AG09319 (cell line): ENCODE measurements at regions not wholly inside any gene's neighbourhood (a gene's known extent, or its start where the extent isn't known, plus 50 kb on each side); places are given as distances from the start of the nearest gene placed in this dataset.
"Not testable (repeated sequence)": the region's sequence is repeated elsewhere in the genome, so short reads cannot be mapped to it uniquely, and the experiment has no call there.

ENCODE experiments used
- DNase-seq: peaks from one replicate; pipeline ENCODE4 v3.0.0-alpha.2; 2010; ENCODE audit warnings: low read depth; ENCODE audit errors: extremely low read depth

DNA sequence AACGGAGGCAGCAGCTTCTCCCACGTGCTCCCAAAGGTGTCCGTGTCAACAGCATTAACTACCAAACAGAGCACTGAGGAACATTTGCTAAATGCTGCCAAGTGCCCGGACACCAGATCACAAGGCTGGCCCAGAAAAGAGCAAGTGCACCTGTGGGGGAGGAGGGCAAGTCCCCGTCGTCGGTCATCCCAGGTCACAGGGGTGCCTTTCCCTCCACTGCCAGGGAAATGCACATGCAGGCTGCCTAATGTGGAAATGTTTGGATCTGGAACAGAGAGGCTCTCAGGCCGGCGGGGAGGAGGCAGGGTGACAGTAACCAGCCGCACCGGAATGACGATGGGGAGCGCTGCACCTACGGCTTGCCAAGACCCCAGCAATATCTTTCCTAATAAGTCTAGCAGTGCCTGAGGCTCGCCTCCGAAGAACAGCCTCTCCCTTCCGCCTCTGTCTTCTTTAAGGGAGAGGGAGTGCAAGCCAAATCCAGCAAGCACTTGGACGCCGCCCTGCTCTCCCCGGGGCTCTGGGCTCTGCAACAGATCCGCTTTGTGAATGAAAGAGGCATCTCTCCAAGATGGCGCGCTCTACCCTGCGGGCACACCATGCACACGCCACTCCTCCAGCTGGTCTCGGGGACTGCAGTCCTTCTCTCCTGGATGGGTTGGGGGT lies 206.3 kb upstream of the IRF2BP2 start:
- DNase-seq: not testable (repeated sequence)

DNA sequence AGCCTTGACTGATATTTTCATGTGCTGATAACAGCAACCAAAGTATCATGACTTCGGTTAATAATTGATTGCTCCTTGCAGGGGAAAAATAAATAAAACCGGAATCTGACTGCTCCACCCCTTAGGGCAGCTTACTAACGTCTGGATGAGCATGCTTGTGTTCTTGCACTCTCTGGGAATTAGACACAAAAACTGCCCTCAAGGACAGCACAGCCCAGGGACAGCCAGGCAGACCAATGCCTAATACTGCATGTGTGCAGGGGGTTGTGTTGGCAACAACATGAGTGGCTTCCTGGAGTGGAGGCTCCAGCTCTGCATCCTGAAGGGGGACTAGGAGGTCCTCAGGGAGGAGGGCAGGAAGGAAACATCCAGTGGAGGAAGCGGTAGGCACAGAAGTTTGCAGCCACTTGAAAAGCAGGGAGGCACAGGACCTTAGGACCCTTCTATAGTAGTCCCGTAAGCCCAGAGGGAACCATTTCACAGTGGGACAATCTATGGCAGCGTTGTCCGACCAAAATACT lies 205.4 kb upstream of the IRF2BP2 start:
- DNase-seq: not testable (repeated sequence)

DNA sequence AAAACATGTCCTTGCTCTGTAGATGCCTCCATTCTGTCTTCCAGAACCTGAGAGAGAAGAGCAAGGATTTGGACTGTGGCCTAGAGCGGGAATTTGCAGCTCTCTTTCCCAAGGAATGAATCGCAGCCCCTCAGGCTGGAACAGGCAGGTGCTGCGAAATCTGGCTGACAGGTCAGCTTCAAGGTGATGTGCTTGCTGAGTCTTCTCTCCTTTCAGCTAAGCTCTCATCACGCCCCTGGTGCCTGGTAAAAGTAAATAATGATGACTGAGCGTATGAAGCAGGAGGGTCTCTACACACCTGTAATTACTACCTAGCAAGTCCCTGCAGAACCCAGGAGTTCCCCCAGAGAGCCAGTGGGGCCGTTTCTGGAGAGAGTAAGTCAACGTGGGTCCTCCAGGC lies 204.3 kb upstream of the IRF2BP2 start:
- DNase-seq: not testable (repeated sequence)

DNA sequence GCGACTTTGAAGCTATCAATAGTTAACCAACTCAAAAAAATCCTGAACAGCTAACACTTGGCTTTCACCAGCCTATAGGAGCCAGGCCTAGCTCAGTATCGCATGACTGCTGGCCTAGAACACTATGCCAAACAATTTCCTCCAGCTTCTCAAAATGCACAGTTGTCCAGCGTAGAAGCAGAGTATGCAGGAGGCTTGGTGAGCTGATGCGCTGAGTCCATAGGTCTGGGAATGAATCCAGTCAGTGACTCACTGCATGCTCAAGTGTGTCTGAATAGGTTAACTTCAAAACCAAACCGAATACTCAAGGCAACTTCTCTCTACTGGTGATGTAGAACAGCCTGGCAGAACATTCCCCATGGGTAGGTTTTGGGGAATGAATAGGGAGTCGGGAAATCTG lies 201.8 kb upstream of the IRF2BP2 start:
- DNase-seq: peak; percentile 77

DNA sequence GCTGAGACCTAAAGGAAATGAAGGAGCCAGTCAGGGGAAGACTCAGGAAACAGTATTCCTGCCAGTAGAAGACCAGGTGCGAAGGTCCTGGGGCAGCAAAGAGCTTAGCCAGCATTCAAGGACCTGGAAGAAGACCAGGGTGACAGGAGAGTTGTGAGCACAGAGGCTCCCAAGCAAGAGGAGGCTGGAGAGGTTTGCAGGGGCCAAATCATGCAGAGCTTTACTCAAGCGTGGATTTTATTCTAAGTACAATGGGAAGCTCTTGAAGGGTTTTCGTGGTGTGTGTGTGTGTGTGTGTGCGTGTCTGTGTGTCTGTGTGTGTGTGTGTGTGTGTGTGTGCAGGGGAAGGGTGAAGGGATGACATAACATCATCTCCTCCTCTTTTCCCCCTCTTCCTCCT lies 200.7 kb upstream of the IRF2BP2 start:
- not testable (repeated sequence) for DNase-seq

DNA sequence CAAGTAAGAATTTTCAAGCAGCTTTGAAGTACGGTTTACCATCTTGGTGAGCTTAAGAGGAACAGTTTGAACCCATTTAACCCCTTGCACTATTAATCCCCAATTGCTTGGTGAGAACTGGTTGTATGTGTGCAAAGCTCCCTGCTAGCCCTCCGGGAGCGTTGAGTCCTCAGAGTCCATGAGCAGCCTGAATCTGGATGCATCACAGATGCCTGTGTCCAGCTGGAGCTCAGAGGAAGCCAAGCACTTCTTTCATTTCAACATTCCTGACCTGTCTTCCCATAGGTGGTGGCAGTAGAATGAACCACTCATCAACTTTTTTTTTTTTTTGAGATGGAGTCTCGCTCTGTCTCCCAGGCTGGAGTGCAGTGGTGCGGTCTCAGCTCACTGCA lies 199.9 kb upstream of the IRF2BP2 start:
- DNase-seq: not testable (repeated sequence)

DNA sequence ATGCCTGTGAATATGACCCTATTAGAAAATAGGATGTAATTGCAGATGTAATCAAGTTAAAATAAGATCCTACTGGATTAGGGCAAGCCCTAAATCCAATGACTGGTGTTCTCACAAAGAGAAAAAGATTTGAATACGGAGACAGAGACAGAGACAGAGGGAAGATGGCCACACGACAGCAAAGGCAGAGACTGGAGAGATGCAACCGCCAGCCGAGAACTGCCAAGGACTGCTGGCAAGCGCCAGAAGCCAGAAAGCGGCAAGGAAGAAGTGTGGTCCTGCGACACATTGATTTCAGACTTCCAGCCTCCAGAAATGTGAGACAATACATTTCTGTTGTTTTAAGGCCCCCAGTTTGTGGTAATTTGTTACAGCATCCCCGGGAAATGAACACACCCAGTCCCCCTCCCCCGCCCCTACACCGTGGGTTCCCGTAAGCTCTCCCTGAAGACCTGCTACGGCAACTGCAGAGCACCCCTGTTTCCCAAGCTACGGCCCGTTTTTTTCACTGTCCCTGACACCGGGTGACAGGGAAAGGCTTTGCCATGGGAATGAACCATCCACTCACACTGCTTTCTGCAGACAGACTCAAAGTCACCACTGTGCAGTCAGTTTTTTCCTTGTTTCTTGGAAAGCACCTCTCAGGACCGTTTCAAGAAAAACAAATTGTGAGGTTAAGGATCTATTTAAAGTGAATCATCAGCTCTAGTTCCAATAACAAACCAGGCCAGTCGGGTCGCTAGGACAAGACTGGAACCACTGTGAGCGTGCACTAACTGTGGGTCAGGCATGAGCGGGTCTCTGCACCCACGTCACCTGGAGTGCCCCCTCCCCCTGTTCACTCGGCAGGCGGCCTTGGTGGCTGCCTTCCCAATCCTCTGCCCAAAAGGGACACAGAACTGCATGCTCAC lies 199.2 kb upstream of the IRF2BP2 start:
- not testable (repeated sequence) for DNase-seq

DNA sequence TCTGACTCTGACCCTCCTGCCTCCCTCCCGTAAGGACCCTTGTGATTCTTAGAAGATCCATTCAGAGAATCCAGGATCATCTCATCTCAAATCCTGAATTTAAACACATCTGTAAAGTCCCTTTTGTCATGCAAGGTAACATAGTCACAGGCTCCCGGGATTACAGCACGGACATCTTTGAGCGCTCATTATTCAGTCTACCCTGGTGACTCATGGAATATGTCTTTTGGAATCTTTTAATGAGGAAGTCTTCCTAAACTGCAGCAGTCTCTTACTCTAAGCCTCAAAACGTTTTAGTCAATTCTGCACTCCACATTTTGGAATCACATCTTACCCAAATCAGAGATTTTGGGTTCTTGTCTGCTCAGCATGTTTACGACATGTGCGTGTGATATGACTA lies 198.5 kb upstream of the IRF2BP2 start:
- DNase-seq: not testable (repeated sequence)

DNA sequence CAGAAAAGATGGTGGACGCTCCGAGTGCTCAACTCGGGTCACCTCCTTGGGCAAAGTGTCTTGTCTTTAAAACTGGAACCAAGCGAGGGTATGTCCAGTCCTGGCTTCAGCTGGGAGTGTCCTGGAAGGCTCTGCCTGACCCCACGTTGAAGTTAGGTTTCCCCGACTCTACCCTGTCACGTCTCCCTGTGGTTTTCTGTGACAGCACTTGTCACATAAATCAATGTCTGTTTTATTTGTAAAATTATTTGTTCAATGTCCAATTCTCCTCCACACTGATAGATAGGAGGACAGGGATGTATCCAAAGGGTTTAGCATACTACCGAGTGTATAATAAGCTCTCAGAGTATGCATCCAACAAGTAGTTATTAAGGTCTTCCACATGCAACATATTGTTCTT lies 197.7 kb upstream of the IRF2BP2 start:
- not testable (repeated sequence) for DNase-seq

DNA sequence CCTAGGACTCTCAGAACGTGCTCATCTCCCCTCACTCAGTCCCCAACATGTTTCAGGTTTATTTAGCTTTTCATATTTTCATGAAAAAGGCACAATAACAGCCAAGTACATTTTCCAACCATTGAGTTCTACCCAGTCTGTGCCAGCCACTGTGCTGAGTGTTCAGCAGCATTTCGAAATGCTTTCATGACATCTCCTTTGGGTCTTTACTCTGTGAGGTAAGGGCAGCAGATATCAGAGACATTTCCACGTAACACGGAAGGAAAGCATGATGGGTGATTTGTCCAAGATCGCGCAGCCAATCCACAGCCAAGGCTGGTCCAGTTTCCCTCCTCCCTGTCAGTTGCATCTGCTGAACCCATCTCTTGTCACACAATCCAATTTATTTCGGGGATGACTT lies 192.6 kb upstream of the IRF2BP2 start:
- DNase-seq: not testable (repeated sequence)

DNA sequence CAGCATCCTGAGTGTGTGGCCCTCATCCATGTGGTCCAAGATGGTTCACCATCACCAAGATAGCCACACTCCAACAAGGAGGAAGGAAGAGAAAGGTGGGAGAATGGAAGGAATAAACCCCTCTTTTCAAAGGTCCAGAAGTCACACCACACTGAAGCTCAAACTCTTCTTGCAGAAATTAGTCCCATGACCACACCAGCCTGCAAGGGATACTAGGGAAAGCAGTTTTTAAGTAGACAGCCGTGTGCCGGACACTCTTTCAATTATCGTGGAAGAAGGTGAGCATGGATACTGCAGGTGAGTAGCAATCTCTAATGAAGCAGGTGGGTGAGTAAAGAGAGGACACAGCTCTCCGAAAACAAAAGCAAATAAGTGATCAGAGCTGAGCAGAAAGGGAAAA lies 191.7 kb upstream of the IRF2BP2 start:
- not testable (repeated sequence) for DNase-seq

DNA sequence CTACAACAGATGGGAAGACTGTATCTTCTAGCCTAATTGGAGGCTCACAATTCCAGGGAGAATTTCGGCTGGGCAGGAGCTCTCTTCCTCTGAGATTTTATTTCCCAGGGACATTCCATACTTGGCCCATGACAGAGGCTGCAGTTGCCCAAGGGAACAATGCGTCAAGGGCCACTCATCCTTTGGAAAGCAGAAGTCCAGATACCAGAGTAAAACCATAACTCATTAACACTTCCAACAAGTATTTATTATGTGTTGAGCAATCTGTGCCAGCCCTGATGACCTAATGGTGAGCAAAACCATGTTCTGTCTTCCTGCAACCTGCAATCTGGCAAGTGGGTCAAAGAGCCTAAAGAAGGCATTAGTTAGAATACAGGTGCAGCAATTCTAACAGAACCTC lies 191.2 kb upstream of the IRF2BP2 start:
- not testable (repeated sequence) for DNase-seq

DNA sequence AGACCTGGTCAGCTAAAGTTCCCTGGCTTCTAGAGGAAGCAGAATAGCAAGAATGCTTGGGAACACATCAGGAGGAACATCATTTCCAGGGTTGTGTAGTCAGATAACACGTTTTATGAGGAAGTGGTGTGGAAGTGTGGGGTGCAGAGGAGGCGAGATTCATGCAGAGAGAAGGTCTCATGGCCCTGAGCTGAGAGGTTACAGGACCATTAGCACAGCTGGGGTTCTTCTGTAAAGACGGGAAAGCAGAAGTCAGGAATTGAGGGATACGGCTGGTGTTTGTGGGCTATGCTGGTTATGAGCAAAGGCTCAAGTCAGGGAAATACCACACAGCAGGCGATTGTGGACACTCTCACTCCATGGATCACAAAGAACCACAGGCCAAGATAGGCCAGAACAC lies 190.6 kb upstream of the IRF2BP2 start:
- not testable (repeated sequence) for DNase-seq

DNA sequence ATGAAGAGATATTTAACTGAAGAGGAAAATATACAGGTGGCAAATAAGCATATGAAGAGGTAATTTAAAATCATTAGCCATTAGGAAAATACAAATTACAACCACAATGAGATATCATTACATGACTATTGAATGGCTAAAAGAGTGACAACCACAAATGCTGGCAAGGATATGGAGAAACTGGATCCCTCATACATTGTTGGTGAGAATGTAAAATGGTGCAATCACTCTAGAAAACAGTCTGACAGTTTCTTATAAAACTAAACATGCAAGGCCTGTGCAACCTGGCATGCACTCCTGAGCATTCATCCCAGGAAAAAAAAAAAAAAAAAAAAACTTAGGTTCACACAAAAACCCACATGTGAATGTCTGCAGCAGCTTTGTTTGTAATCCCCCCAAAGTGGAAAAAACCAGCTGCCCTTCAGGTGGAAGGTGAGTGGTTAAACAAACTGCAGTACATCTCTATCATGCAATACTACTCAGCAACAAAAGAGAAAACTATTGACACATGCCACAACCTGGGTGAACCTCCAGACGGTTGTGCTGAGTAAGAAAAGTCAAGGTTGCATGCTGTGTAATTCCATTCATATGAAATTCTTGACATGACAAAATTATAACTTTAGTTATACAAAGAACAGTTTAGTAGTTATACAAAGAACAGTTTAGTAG lies 189.2 kb upstream of the IRF2BP2 start:
- DNase-seq: not testable (repeated sequence)

DNA sequence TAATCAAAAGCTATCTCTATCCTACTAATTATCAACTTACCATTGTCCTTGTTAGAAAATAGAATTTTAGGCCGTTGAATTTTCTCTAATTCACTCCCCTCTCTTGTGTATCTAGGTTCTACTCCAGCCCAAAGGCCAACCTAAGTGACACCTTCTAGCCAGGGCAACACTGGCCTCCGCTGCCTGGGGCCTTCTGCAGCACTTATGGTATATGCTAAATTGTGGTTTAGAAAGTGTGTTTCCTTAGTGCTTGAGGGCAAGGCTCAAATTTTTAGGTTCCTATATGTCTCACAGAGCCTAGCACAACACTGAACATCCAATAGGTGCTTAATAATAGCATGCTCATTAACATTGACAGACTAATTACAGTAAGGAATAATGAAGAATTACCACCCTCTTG lies 187.2 kb upstream of the IRF2BP2 start:
- DNase-seq: not testable (repeated sequence)

DNA sequence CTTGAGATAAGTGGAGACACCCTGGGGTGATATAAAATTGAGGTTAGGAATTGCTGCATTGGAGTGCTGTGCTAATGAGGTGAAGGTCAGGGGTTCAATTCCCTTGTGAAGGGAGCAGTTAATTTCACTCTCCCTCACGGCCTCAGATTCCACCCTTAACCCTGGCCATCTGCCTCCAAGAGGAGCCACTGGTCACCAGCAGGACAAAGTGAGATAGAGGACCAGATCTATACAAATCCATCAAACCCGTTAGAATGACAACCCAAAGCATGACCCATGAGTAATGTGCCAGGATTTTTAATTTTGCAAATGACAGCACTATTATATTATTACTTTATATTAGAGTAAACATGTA lies 186.4 kb upstream of the IRF2BP2 start:
- not testable (repeated sequence) for DNase-seq

DNA sequence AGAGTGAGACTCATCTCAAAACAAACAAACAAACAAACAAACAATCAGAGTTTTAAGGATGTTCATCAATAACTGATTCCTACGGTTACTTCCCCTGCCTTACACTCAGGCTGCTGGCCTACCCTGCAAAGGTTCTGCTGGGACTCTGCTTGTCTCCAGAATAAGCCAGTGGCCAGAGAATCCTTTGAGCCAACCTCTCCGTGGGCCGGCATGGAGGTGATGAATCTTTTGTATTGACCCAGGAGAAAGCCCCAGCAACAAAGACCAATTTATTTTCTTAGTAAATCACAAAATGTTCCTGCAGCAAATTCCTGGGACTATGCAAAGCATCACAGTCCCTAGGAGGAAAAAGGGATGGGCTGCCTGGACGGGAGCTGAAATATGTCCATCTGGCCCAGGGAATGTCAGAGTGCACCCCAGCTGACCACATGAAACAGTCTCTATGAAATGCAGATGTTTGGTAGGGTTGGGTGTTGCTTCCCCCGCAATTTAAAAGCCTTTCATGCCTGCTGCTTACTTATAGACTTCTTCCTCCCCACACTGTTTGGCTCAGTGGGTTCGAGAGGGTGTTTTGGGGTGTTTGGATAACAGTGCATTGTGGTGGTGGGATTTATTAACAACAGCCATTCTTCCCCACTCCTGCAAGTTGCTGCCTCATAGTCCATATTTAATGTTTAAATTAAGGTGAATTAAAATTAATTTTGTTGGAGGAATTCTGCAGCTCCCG lies 185.9 kb upstream of the IRF2BP2 start:
- not testable (repeated sequence) for DNase-seq

DNA sequence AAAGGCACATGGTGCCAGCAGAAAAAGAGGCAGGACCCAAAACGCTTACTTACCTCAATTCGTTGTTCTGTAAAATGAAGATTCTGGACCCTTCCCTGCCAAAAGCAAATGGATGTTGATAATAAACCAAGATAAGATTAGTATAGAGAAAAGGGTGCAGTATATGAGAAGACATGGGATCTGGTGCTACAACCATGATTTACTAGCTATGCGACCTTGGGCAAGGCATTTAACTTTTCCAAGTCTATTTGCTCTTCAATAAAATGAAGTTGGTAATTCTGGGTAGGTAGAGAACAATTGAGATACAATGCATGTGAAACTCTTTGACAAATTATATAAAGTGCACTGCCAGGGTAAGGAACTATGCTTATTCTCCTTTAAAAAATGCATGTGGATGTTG lies 185.0 kb upstream of the IRF2BP2 start:
- not testable (repeated sequence) for DNase-seq

DNA sequence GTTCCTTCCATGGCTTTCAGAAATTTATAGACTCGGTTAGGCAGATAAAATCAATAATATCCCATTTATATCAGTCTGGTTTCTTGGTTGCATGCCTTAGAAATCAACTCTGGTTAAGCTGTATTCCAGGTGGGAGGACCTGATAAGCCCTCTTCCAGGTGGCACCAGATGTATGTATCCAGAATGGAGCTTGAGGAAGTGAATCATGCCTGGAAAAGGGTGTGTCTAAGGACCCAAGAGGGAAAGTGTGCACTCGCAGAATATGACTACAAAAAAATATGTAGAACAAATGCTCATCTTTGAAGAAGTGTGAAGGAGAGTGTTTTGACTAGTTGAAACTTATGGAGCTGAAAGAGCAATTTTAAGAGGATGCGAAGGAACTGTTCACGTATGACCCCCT lies 184.5 kb upstream of the IRF2BP2 start:
- DNase-seq: not testable (repeated sequence)

DNA sequence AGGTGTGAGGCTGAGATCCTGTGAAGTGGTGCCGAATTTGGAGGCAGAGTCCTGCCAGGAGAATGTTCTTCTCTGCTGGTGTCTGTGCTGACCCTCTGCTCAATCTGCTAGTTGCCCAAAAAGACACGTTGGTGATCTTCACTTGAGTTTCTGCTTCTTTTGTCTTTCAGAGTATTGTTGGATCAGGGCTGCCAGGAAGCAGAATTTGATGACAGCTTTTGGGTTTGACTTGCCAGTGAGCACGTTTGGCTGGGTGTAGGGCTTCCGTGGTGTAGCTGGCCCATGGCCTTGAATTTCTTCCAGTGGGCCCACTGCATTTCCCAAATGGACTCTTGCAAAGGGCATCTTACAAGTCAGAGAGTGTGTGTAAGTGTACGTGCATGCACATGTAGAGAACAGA lies 183.9 kb upstream of the IRF2BP2 start:
- not testable (repeated sequence) for DNase-seq
